HG02884 (cell line): ENCODE measurements at regions not wholly inside any gene's neighbourhood (a gene's known extent, or its start where the extent isn't known, plus 50 kb on each side); places are given as distances from the start of the nearest gene placed in this dataset.
"Not testable (repeated sequence)": the region's sequence is repeated elsewhere in the genome, so short reads cannot be mapped to it uniquely, and the experiment has no call there.

Source experiments
- ATAC-seq: cut with Tn5 transposase; IDR thresholded peaks from one replicate; pipeline ENCODE4 v1.9.1; 2021; ENCODE audit warnings: mild to moderate bottlenecking, moderate library complexity; ENCODE audit not compliant: unreplicated experiment

DNA sequence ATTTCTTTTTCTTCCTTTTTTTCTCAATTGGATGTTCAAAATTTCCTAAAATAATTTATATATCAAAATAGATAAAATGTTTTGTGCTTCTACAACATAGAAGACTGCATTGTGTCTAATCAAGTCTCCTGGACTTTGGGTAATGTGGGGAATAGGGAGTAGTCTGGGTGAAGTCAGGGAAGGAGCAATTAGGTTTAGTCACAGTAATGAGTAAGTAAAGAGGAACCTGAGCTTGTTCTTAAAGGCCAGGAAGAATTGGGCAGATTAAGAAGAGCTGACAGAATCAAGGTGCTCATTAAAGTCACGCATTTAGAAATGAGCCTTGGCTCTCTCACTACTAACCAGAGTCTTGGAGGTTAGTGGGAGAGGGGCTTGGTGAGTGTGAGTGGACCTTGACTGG is 233.3 kb upstream of the SSTR1 start:
- no peak for ATAC-seq

DNA sequence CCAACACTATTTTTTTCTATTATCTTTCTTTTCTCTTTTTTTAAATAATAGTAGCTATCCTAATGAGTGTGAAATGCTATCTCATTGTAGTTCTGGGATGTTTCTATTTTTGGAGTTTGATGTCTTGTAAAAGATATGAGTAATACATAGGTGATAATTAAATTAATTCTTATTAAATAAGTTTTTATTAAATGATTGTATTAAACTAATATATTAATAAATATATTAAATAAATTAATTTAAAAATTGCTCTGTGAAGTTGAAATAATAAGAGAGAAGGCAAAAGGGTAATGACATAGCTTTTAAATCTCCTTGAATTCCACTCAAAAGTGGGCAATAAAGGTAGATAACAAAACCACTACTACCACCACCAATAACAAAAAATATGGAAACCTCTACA is 230.2 kb upstream of the SSTR1 start:
- no peak for ATAC-seq

DNA sequence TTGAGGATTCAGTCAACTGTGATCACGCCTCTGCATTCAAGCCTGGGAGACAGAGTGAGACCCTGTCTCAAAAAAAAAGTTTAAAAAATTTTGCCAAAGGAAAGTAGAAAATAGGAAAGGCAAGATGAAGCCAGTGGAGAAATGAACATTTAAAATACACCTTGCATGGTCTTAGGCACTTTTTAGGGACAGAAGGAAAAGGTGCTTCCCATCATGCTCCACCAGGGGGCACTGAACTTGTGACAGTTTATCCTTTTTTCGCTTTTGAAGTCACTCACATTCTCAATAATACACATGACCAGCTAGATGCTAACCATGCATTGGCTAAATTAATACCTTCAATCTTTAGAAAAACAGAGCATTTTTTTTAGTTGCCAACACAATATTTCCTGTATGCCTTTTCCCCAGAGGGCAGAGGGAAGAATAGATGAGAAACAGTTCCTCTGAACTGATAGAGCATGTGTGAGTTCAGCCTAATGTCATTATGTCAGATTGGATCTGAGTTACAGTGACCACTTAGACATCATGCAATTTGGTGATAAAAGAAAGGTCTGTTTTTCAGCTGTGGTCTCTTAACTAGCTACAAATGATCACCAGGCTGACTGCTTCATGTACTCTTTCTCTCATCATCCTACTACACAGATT is 221.8 kb upstream of the SSTR1 start:
- ATAC-seq: no peak

DNA sequence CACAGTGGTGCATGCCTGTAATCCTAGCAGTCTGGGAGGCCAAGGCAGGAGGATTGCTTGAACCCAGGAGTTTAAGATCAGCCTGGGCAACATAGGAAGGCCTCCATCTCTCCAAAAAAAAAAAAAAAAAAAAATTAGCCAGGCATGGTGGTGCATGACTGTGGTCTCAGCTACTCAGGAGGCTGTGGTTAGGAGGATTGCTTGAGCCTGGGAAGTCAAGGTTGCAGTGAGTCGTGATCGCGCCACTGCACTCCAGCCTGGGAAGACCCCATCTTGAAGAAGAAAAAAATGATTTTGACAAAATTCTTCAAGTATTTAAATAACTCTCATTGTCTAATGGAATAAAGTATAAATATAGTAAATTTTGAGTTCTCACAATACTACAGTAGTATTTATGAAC is 219.2 kb upstream of the SSTR1 start:
- no peak for ATAC-seq

DNA sequence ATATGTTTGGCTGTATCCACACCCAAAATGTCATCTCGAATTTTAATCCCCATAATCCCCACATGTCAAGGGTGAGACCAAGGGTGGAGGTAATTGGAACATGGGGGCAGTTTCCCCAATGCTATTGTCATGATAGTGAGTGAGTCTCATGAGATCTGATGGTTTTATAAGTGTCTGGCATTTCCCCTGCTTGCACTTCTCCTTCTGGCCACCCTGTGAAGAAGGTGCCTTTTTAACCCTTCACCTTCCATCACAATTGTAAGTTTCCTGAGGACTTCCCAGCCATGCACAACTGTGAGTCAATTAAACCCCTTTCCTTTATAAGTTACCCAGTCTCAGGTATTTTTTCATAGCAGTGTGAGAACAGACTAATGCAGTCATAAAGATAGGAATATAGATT is 216.7 kb upstream of the SSTR1 start:
- ATAC-seq: no peak

DNA sequence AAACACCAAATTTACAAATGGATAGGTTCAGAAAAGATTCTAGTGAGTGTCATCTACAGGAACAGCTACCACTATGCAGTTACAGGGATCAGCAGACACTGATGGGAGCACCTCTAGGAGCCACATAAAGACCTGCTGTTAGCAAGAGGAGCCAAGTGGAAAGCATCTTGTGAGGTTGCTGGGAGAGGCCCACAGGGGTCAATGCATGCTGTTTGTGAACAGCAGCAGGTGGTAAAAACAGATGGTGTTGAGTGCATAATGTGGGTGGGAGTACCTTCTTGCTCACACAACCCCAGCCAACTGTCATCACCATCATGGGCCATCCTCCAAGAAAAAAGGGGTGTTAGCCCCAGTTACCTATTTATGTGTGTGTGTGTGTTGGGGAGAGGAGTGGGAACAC is 215.2 kb upstream of the SSTR1 start:
- ATAC-seq: no peak

DNA sequence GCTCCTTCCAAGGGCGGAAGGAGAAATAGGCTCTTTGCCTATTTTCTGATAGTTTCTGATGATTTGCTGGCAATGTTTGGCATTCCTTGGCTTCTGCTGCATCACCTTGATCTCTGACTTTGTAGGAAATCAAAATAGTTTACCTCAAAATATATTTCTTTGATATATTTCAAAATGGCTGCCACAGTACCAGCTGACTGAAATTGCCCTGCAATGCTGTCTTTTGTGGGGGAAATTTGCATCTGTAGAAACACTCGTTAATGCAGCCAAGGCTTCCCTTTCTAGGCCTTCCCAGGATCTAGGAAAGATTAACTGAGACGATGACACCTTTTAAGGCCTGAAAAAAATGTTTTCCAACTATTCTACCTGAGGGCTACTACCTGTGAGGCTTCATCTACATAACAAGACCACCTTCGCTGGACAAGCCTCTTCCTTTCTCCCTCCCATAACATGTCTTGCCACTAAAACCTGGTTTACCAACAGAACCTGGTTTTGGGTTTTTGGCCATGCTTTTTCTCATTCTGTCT is 212.8 kb upstream of the SSTR1 start:
- ATAC-seq: no peak

DNA sequence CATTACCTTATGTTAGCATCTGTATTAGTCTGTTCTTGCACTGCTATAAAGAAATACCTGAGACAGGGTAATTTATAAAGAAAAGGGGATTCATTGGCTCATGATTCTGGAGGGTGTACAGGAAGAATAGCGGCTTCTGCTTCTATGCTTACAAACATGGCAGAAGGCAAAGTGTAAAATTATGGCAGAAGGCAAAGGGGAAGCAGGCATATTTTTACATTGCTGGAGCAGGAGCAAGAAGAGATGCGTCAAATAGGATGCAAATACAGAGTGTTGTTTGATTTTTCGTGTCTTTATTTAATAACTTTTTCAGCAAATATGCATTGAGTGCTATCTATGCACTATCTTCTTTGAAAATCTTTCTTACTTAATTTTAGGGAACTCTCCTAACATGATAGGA is 210.7 kb upstream of the SSTR1 start:
- no peak for ATAC-seq

DNA sequence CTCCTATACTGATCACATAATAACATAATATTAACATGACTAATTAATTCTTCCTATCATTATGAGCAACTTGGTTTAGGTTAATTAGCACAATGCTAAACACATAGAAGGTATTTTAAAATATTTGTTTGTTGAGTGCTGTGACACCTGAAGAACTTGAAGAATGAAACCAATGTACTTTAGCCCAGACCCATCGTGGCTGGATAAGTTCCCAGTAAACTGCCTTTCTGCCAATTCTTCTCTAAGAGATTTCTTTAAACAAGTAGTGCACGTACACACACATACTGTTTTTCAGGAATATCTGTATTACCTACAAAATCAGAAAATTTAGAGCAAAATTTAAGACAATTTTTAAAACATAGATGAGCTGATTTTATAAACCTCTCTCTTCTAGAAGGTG is 207.4 kb upstream of the SSTR1 start:
- ATAC-seq: no peak

DNA sequence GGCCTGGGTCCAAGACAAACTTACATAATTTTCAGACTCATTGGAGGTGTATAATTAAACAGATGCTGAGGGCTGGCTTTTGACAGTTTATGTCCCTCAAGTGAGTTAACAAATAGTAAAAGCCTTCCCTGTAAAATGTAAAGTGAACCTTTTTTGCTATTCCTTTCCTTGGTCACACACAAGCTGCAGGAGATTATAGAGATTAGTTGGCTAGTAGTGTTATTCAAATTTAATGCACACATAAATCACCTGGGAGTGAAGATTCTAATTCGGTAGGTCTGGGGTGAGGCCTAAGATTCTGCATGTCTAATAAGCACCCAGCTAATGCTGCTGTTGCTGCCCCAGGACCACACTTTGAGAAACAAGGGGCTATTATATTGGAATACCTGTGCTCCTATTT is 206.2 kb upstream of the SSTR1 start:
- no peak for ATAC-seq

DNA sequence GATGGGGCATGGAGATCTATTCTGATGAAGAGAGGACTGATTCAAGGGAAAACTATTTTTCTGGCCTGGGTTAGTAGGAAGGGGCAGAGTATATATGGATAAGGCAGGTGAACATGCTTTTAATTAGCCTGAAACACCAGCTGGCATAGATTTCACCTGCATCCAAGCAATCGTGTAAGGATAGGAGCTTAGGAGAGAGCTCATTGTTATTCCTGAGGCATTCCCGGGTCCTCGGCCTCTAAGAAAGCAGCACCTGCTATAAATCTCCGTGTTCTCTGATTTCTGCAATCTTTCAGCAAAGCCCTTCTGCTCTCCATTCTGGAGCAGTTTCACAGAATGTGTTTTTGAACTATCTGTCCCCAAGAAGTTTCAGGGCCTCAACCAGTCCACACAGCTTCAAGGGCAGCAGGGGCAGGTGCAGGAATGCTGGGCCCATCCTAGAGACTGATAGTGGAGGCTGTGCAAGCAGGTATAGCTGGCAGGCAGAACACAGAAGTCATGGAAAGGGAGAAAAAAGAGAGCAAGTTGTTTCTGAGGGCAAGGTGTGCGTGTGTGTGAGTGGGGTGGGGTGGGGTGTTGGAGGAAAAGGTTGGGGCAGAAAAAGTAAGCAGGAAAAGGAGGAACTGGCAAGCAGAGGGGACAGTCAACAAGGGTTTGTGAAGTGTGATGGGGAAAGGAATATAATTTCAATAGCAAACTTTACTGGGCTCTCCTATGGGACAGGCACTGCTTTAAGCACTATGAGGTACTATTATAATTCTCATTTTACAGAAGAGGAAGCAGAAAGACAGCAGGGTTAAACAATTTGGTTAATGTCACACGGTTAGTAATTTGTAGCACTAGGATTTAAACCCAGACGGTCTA is 203.7 kb upstream of the SSTR1 start:
- no peak for ATAC-seq

DNA sequence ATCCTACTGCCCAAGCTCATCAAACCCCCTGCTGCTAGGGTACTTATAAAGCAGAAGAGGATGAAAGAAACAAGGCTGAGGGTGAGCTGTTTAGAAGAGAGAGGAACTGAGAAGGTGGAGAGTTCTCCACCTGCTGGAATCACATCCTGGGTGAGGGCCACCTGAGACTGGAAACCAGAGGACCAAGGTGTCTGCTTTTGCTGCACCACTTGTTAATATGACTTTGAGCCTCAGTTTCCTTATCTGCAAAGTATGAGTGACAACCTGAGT is 203.2 kb upstream of the SSTR1 start:
- ATAC-seq: no peak

DNA sequence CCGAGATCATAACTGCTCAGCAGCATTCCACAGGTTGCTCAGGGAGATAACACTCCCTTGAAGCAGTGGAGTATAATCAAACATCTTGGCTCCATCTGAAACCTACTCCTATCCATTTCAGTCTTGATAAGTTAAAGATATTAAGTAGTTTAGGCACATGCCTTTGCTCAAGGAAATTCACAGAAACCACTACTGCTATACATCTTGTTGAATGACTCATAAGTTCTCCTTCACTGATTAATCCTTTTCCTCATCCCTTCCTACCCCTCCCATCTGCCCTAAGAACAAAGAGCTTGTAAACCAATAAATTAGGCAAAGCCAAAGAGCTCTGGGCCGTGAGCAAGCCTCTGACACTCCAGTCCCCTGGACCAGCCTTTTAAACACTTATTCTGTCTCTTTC is 196.5 kb upstream of the SSTR1 start:
- not testable (repeated sequence) for ATAC-seq

DNA sequence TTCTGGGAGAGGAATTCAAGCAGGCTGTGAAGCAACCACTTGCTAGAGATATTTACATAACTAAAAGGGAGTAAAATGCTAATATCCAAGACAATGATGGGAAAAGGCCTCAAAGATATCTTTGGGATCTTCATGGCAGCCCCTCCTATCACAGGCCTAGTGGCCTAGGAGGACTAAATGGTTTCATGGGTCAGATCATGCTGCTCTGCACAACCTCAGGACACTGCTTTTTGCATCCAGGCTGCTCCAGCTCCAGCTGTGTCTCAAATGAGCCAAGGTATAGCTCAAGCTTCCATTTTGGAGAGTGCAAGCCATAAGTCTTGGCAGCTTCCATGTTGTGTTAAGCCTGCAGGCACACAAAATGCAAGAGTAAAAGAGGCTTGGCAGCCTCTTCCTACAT is 195.6 kb upstream of the SSTR1 start:
- no peak for ATAC-seq

DNA sequence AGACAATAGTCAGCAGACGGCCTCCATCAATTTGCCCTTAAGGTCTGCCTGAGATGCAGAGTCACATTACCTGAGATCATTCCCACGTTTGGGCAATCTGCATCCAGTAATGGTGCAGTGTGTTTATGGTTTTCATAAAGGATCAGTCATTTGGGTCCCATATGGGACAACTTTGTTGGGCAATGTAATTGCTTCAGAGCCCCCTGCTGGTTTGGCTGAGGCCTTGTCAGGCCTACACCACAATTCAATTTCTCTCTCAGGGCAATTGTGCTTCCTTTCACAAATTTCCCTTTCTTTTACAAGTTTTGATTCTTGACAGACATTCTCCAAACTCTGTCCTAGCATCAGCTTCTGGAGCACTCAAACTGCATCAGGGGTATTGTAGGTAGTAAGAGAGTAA is 191.2 kb upstream of the SSTR1 start:
- ATAC-seq: no peak

DNA sequence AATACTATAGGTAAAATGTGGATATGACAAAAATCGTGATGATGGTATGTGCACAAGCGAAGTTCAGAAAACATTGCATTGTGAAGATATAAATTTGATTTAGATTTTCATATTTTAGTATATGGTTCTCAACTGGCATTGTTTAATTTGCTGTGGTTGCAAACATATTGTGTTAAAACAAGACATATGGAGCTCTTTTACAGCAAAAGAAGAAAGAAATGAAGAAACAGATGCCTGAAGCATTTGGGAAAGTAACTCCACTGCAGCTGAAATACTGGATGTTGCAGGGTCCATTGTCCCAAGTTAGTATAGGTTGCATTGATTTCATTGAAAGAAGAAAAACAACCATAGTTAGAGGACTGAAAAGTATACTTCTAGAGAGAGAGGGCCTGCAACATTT is 185.8 kb upstream of the SSTR1 start:
- no peak for ATAC-seq

DNA sequence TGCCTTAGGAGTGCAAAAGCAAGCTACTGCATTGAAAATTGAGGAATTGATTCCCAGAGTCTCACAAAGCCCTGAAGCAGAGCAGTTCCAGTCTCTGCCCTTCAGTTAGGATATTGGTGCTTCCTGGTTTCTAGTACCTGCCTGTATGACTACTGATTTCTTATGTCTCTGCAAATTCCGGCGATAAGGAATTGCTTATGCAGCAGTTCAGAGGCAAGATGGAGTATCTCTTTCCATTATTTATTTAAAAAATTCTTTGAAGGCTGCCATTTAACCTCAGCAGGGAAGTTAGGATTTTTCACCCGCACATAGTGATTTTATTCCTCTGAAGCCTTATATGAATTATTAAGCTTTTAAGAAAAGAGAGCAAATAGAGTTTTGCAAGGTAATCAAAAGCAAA is 184.9 kb upstream of the SSTR1 start:
- no peak for ATAC-seq

DNA sequence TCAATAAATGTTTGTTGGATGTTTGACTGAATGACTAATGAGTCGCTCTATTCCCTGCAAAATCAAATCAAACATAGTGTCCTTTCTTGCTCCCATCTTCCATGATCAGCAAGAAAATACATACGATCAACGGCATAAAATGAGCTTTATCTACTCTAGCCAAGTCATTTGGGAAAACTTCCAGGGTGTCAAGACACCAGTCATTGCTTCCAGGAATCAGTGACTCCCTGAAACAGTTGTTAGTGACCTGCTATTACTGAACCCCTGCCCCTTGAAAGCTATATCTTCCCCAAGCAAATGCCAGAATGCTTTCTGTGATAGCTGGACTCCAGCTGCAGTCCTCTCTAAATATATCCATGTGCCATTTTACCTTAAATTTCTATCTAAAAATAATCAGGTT is 169.5 kb upstream of the SSTR1 start:
- ATAC-seq: no peak

DNA sequence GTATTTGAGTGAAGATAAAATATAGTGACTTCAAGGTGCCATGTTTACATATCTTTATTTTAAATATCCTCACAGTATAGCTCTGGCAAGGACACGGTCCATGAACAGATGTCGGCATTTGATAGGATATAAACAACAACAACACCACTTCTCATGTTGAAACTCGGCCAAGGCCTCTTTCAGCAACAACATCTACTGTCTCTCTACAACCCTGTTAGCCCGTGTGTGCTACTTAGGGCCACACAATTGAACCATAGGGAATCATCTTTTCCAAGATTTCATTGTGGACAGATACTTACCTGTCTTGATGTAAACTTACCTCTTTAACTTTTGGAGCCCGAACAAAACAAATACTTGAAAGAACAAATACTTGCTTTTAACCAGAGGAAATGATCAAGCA is 168.7 kb upstream of the SSTR1 start:
- ATAC-seq: no peak

DNA sequence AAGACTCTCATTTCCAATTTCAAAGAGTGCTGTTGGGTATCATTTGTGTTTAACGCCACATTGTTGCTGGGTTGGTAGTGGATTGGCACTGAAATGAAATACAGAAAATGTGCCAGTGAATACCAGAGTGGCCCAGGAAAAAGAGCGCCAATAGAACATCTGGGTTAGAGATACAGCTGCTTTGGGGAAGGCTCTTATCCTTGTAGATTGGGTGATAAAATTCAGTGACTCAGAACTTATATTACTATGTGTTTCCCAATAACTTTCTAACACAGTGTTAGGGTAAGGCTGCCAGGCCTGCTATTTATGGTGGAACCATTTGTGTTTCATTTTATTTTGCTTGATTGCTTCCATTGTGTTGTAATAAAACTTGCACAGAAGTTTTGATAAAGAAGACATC is 168.2 kb upstream of the SSTR1 start:
- no peak for ATAC-seq

DNA sequence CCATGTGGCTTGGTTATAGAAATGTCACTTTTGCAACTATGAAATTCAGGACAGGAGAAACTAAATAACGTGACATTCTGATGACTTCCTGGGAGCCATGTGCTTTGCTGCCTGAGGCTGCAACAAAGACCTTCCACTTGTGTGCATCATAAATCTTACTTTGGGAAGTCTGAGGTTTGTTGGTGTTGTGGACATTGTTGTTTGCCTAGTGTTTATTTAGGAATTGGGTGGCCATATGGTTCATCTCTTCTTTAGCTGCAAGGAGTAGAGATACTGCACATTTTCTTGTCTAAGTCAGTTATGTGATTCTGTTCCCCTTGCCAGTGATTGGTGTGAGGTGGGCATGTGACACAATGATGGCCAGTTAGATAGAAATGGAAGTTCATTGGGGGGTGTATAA is 167.3 kb upstream of the SSTR1 start:
- ATAC-seq: no peak

DNA sequence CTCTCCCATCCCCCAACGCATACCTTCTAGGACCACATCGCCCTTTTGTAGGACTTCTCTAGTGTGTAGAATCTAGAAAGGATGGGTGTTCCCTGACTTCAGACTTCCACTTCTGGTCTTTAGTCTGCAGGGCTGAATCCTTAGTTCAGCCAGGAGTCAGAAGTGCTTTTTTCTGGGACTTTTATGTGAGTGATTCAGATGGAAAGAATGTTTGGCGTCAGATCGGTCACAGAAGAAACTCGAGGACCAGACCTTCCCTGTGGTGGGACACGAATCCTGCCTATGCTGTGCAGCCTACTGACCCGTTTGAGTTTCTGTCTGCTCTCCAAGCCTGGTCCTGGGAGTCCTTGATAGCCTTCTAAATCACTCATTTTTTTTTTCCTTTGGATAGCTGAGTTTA is 165.4 kb upstream of the SSTR1 start:
- no peak for ATAC-seq

DNA sequence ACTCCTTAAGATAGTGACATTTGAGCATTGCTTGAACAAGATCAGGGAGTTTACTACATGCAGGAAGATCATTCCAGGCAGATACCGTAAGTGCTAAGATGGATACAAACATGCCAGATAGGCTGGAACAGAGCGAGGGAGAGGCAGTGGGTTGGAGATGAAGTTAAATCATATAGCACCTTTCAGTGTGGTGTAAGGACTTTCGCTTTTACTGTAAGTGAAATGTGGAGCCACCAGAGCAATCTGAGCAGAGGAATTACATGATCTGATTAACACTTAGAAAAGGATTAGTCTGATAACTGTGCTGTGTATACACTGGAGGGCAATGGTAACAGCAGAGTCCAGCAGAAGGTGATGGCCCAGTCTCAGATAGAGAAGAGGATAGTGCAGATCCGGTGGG is 163.0 kb upstream of the SSTR1 start:
- no peak for ATAC-seq
